ENCODE measurements at regions not wholly inside any gene's neighbourhood (a gene's known extent, or its start where the extent isn't known, plus 50 kb on each side); places are given as distances from the start of the nearest gene placed in this dataset.

- H3K4me3 ChIP-seq (ENCODE audit: low read depth, low read length): no peak overlapping the region
- H3K27me3 ChIP-seq (ENCODE audit: insufficient read depth, low read depth, severe bottlenecking): no peaks in the 10 kb centered on the region
- DNase-seq: no peak
- H3K9me3 ChIP-seq (ENCODE audit: severe bottlenecking): peaks cover 2% of the 10 kb centered on the region
- no peaks in the 10 kb centered on the region for H3K36me3 ChIP-seq
- H3K27ac ChIP-seq: no peak overlapping the region
- TF ChIP-seq CTCF (IDR thresholded peaks at IDR 0.05; ENCODE audit: low read depth, low read length): no peak
These were observed 187.6 kb downstream of the MYCN start for GRCh38 chr2:16127958-16128357.

GRCh38 chr2:16127276-16127940 lies 187.1 kb downstream of the MYCN start:
- no peaks in the 10 kb centered on the region for H3K27me3 ChIP-seq (ENCODE audit: insufficient read depth, low read depth, severe bottlenecking)
- peaks cover 2% of the 10 kb centered on the region for H3K9me3 ChIP-seq (ENCODE audit: severe bottlenecking)
- H3K4me3 ChIP-seq (ENCODE audit: low read depth, low read length): no peak overlapping the region
- H3K27ac ChIP-seq: no peak overlapping the region
- TF ChIP-seq CTCF (IDR thresholded peaks at IDR 0.05; ENCODE audit: low read depth, low read length): no peak
- no peak for DNase-seq
- no peaks in the 10 kb centered on the region for H3K36me3 ChIP-seq

- peaks cover 3% of the 10 kb centered on the region for H3K9me3 ChIP-seq (ENCODE audit: severe bottlenecking)
- no peak for DNase-seq
- no peak overlapping the region for H3K27ac ChIP-seq
These were observed 186.3 kb downstream of the MYCN start for GRCh38 chr2:16126517-16127275.

GRCh38 chr2:16125614-16126516 lies 185.5 kb downstream of the MYCN start:
- no peak for TF ChIP-seq CTCF (IDR thresholded peaks at IDR 0.05; ENCODE audit: low read depth, low read length)
- H3K9me3 ChIP-seq (ENCODE audit: severe bottlenecking): peaks cover 9% of the 10 kb centered on the region
- H3K27me3 ChIP-seq (ENCODE audit: insufficient read depth, low read depth, severe bottlenecking): no peaks in the 10 kb centered on the region
- H3K36me3 ChIP-seq: no peaks in the 10 kb centered on the region; the same call in 1 of the 2 replicates
- no peak overlapping the region for H3K4me3 ChIP-seq (ENCODE audit: low read depth, low read length)
- no peak overlapping the region for H3K27ac ChIP-seq
- no peak for DNase-seq

More at GRCh38 chr2:16126517-16127275, 186.3 kb downstream of the MYCN start:
- Histone ChIP-seq H3K27me3 (ENCODE audit: insufficient read depth, low read depth, severe bottlenecking) (no peaks in the 10 kb centered on the region), H3K36me3 (no peaks in the 10 kb centered on the region), H3K4me3 (ENCODE audit: low read depth, low read length) (no peak overlapping the region)
- TF ChIP-seq CTCF (IDR thresholded peaks at IDR 0.05; ENCODE audit: low read depth, low read length): peak; percentile 19; the same call in 1 of the 2 replicates

GRCh38 chr2:16124881-16125613 lies 184.7 kb downstream of the MYCN start:
- Histone ChIP-seq H3K36me3 (no peaks in the 10 kb centered on the region; the same call in 1 of the 2 replicates), H3K4me3 (ENCODE audit: low read depth, low read length) (no peak overlapping the region), H3K9me3 (ENCODE audit: severe bottlenecking) (peaks cover 9% of the 10 kb centered on the region), H3K27ac (no peak overlapping the region), H3K27me3 (ENCODE audit: insufficient read depth, low read depth, severe bottlenecking) (no peaks in the 10 kb centered on the region)
- no peak for DNase-seq
- no peak for TF ChIP-seq CTCF (IDR thresholded peaks at IDR 0.05; ENCODE audit: low read depth, low read length)

All from WERI-Rb-1 (cell line).